Astrocyte (in vitro differentiated cells and primary cell): ENCODE measurements at regions not wholly inside any gene's neighbourhood (a gene's known extent, or its start where the extent isn't known, plus 50 kb on each side); places are given as distances from the start of the nearest gene placed in this dataset.

ENCODE experiments used
- DNase-seq: peaks from one replicate; pipeline ENCODE4 v3.0.0-alpha.2; 2010; ENCODE audit warnings: low read depth
- FAIRE-seq: peaks from 2 replicates; lab custom pipeline; 2011; peaks lifted over from hg19 to GRCh38; lab: Jason Lieb, UNC
- H2AFZ ChIP-seq: 2 replicates; pipeline ENCODE4 v1.6.0; 2012; ENCODE audit warnings: low read depth, low read length, inconsistent platforms
- H3K27ac ChIP-seq: 2 replicates; pipeline ENCODE4 v1.5.1; 2011; ENCODE audit warnings: low read depth, low read length, inconsistent platforms
- H3K27me3 ChIP-seq: 2 replicates; pipeline ENCODE4 v1.6.0; 2011; ENCODE audit warnings: low read length, inconsistent platforms; ENCODE audit not compliant: insufficient read depth
- H3K36me3 ChIP-seq: 2 replicates; pipeline ENCODE4 v1.5.1; 2011; ENCODE audit warnings: low read length, inconsistent platforms; ENCODE audit not compliant: insufficient read depth
- H3K4me1 ChIP-seq: 2 replicates; pipeline ENCODE4 v1.5.1; 2011; ENCODE audit warnings: low read length, inconsistent platforms; ENCODE audit not compliant: insufficient read depth
- H3K4me2 ChIP-seq: 2 replicates; pipeline ENCODE4 v1.6.0; 2012; ENCODE audit warnings: low read length, inconsistent platforms
- H3K4me3 ChIP-seq: 2 replicates; pipeline ENCODE4 v1.5.1; 2011; ENCODE audit warnings: low read depth, mild to moderate bottlenecking, low read length, inconsistent platforms; ENCODE audit not compliant: insufficient read depth
- H3K79me2 ChIP-seq: 2 replicates; pipeline ENCODE4 v1.6.0; 2012; ENCODE audit warnings: mild to moderate bottlenecking, low read length, inconsistent platforms; ENCODE audit not compliant: insufficient read depth
- H3K9ac ChIP-seq: 2 replicates; pipeline ENCODE4 v1.6.0; 2012; ENCODE audit warnings: mild to moderate bottlenecking, low read length, inconsistent platforms
- H3K9me3 ChIP-seq: 2 replicates; pipeline ENCODE4 v1.5.1; 2012; ENCODE audit warnings: low read depth, mild to moderate bottlenecking, low read length, inconsistent platforms; ENCODE audit not compliant: insufficient read depth
- H4K20me1 ChIP-seq: 2 replicates; pipeline ENCODE4 v1.6.0; 2012; ENCODE audit warnings: low read length, inconsistent platforms; ENCODE audit not compliant: insufficient read depth
- H3K27ac Mint-ChIP-seq: one replicate; pipeline ENCODE4 v1.8.0; 2021; ENCODE audit warnings: mild to moderate bottlenecking, mixed read lengths; ENCODE audit not compliant: unreplicated experiment
- H3K27me3 Mint-ChIP-seq: one replicate; pipeline ENCODE4 v1.8.0; 2021; ENCODE audit warnings: low read depth, mixed read lengths; ENCODE audit not compliant: unreplicated experiment
- H3K36me3 Mint-ChIP-seq: one replicate; pipeline ENCODE4 v1.8.0; 2021; ENCODE audit warnings: low read depth, mixed read lengths; ENCODE audit not compliant: unreplicated experiment
- H3K4me1 Mint-ChIP-seq: one replicate; pipeline ENCODE4 v1.8.0; 2021; ENCODE audit warnings: low read depth, mixed read lengths; ENCODE audit not compliant: unreplicated experiment
- H3K4me3 Mint-ChIP-seq: one replicate; pipeline ENCODE4 v1.8.0; 2021; ENCODE audit warnings: mild to moderate bottlenecking, moderate library complexity, mixed read lengths; ENCODE audit not compliant: unreplicated experiment
- H3K9me3 Mint-ChIP-seq: one replicate; pipeline ENCODE4 v1.8.0; 2021; ENCODE audit warnings: mild to moderate bottlenecking, mixed read lengths; ENCODE audit not compliant: unreplicated experiment
- CTCF ChIP-seq: IDR thresholded peaks from 2 replicates; pipeline ENCODE4 v1.5.1; 2011; ENCODE audit warnings: low read depth, mild to moderate bottlenecking, inconsistent platforms, low read length, moderate library complexity; ENCODE audit not compliant: insufficient read depth
- EZH2 ChIP-seq: IDR thresholded peaks from 2 replicates; pipeline ENCODE4 v1.6.1; 2012; ENCODE audit warnings: mild to moderate bottlenecking, low read length, inconsistent platforms; ENCODE audit not compliant: insufficient read depth

GRCh38 chr20:63126876-63127699 is 88.8 kb downstream of the YTHDF1 start:
- H3K27ac Mint-ChIP-seq, result no peak overlapping the region
- no peaks in the 10 kb centered on the region for H3K9me3 Mint-ChIP-seq
- no peak for TF ChIP-seq EZH2
- TF ChIP-seq CTCF, result no peak
- no peak for DNase-seq
- H3K4me3 ChIP-seq, result no peak overlapping the region
- no peaks in the 10 kb centered on the region for H3K9me3 ChIP-seq
- peaks cover 34% of the 10 kb centered on the region for H3K27me3 Mint-ChIP-seq
- no peaks in the 10 kb centered on the region for H3K4me1 Mint-ChIP-seq
- peaks cover 20% of the 10 kb centered on the region for H3K27me3 ChIP-seq
- H2AFZ ChIP-seq, result no peak overlapping the region
- H4K20me1 ChIP-seq, result no peaks in the 10 kb centered on the region
- no peaks in the 10 kb centered on the region for H3K36me3 Mint-ChIP-seq
- H3K4me1 ChIP-seq, result no peaks in the 10 kb centered on the region
- H3K79me2 ChIP-seq, result no peaks in the 10 kb centered on the region
- H3K9ac ChIP-seq, result no peak overlapping the region
- no peak for FAIRE-seq
- no peak overlapping the region for H3K27ac ChIP-seq
- H3K4me2 ChIP-seq, result no peak overlapping the region
- no peaks in the 10 kb centered on the region for H3K36me3 ChIP-seq
- H3K4me3 Mint-ChIP-seq, result no peak overlapping the region

GRCh38 chr20:63125838-63126601 is 89.9 kb downstream of the YTHDF1 start:
- Histone ChIP-seq H3K4me2 (no peak overlapping the region), H3K79me2 (no peaks in the 10 kb centered on the region), H3K4me3 (no peak overlapping the region), H3K27ac (no peak overlapping the region), H3K4me1 (no peaks in the 10 kb centered on the region), H3K9ac (no peak overlapping the region), H2AFZ (no peak overlapping the region), H3K9me3 (no peaks in the 10 kb centered on the region), H3K36me3 (no peaks in the 10 kb centered on the region), H4K20me1 (no peaks in the 10 kb centered on the region), H3K27me3 (peaks cover 15% of the 10 kb centered on the region)
- Mint-ChIP-seq H3K4me1 (no peaks in the 10 kb centered on the region), H3K27ac (no peak overlapping the region), H3K9me3 (no peaks in the 10 kb centered on the region), H3K4me3 (no peak overlapping the region), H3K27me3 (peaks cover 33% of the 10 kb centered on the region), H3K36me3 (no peaks in the 10 kb centered on the region)
- no peak for DNase-seq
- FAIRE-seq, result no peak
- TF ChIP-seq EZH2 (no peak), CTCF (no peak)

GRCh38 chr20:63125581-63125837 is 90.4 kb downstream of the YTHDF1 start:
- no peak overlapping the region for H3K27ac Mint-ChIP-seq
- FAIRE-seq (no peak), DNase-seq (no peak)
- Histone ChIP-seq H4K20me1 (no peaks in the 10 kb centered on the region), H3K4me2 (no peak overlapping the region), H3K36me3 (no peaks in the 10 kb centered on the region), H3K9ac (no peak overlapping the region), H3K79me2 (no peaks in the 10 kb centered on the region), H3K9me3 (no peaks in the 10 kb centered on the region), H3K4me3 (no peak overlapping the region), H2AFZ (no peak overlapping the region), H3K4me1 (no peaks in the 10 kb centered on the region), H3K27me3 (peaks cover 11% of the 10 kb centered on the region), H3K27ac (no peak overlapping the region)
- peaks cover 36% of the 10 kb centered on the region for H3K27me3 Mint-ChIP-seq
- H3K36me3 Mint-ChIP-seq, result no peaks in the 10 kb centered on the region
- no peaks in the 10 kb centered on the region for H3K9me3 Mint-ChIP-seq
- H3K4me1 Mint-ChIP-seq, result no peaks in the 10 kb centered on the region
- no peak for TF ChIP-seq EZH2
- TF ChIP-seq CTCF, result no peak
- no peak overlapping the region for H3K4me3 Mint-ChIP-seq
